ENCODE measurements at regions not wholly inside any gene's neighbourhood (a gene's known extent, or its start where the extent isn't known, plus 50 kb on each side); places are given as distances from the start of the nearest gene placed in this dataset.
"Not testable (repeated sequence)": the region's sequence is repeated elsewhere in the genome, so short reads cannot be mapped to it uniquely, and the experiment has no call there.

GRCh38 chr9:722388-722980, 119.0 kb upstream of the DMRT1 start (continued):
- TF ChIP-seq TAF7 (optimal IDR thresholded peaks at IDR 0.05; ENCODE audit: borderline replicate concordance, low read depth, low read length) (no peak), EZH2 (IDR thresholded peaks at IDR 0.05; ENCODE audit: low read depth, low read length, severe bottlenecking) (no peak)

GRCh38 chr9:724461-724860, 117.0 kb upstream of the DMRT1 start:
- H3K18ac ChIP-seq (ENCODE audit: extremely low read depth, low read length); H4K20me1 ChIP-seq (replicated peaks in 1 of 2; ENCODE audit: control insufficient read depth in 1 of 2, insufficient read depth in 2 of 2, low read length in 2 of 2); H3K14ac ChIP-seq (ENCODE audit: insufficient read length); H2BK120ac ChIP-seq (replicated peaks; ENCODE audit: low read depth, low read length); H3K23ac ChIP-seq (ENCODE audit: insufficient read length); H3K4me2 ChIP-seq (ENCODE audit: insufficient read depth in 1 of 2, low read depth in 2 of 2, low read length in 2 of 2); H3K56ac ChIP-seq (replicated peaks; ENCODE audit: insufficient read length, low read depth, low read length); H2BK12ac ChIP-seq (ENCODE audit: low read depth, low read length); H4K5ac ChIP-seq (ENCODE audit: insufficient read length, low read depth, low read length); H2BK5ac ChIP-seq (ENCODE audit: low read depth, low read length); H4K91ac ChIP-seq (replicated peaks; ENCODE audit: insufficient read length, low read length); H3K79me2 ChIP-seq (ENCODE audit: control insufficient read depth in 1 of 2, insufficient read depth in 2 of 2, low read length in 2 of 2); H3K4ac ChIP-seq (replicated peaks; ENCODE audit: insufficient read length, low read depth, low read length); H2BK20ac ChIP-seq (ENCODE audit: low read length); H2BK15ac ChIP-seq (ENCODE audit: low read length); H3K4me3 ChIP-seq (ENCODE audit: extremely low read depth in 1 of 4, insufficient read depth in 2 of 4, low read depth in 3 of 4, low read length in 4 of 4); POLR2A ChIA-PET (ENCODE audit: partially characterized antibody); H2AFZ ChIP-seq (ENCODE audit: low read length); H3K79me1 ChIP-seq (ENCODE audit: low read depth, low read length); H3K9ac ChIP-seq (replicated peaks in 1 of 4; ENCODE audit: extremely low read depth in 1 of 4, low read depth in 3 of 4, low read length in 3 of 4); H4K8ac ChIP-seq (ENCODE audit: extremely low read depth, insufficient read depth, low read length); H3K27me3 ChIP-seq (replicated peaks in 1 of 4; ENCODE audit: control insufficient read depth in 3 of 4, extremely low read depth in 1 of 4, insufficient read depth in 3 of 4, low read length in 3 of 4); H3K36me3 ChIP-seq (ENCODE audit: control insufficient read depth in 2 of 4, insufficient read depth in 4 of 4, low read length in 3 of 4); H3K23me2 ChIP-seq (ENCODE audit: low read depth, low read length); DNase-seq (ENCODE audit: low read depth in 1 of 2, low spot score in 2 of 2); FAIRE-seq; H3K9me3 ChIP-seq (ENCODE audit: insufficient read depth in 2 of 2, low read depth in 1 of 2, low read length in 1 of 2); H3K27ac ChIP-seq (ENCODE audit: low read depth, low read length); H2AK5ac ChIP-seq (ENCODE audit: low read depth, low read length): not testable (repeated sequence)
- CTCF ChIA-PET (ENCODE audit: partially characterized antibody) = interaction anchor here (1.4 kb wide), 1 partner anchor 31 kb away, joined by 4 read pairs; no protein-coding TSS in a partner anchor
- 94% methylated on average over 14 of the region's 14 CpGs; no CpG with 5 or more reads in 1 of the 2 experiments for WGBS, 2 experiments (ENCODE audit: extremely low coverage in 1 of 2, insufficient coverage in 1 of 2, insufficient read length in 1 of 2, insufficient replicate concordance in 2 of 2, low coverage in 1 of 2, low lambda C conversion rate in 2 of 2, missing lambda C conversion rate in 1 of 2)
- peaks cover 0 to 29% (median 26%) of the 10 kb centered on the region in 4 experiments for H3K4me1 ChIP-seq (replicated peaks in 1 of 4; ENCODE audit: control insufficient read depth in 3 of 4, insufficient read depth in 4 of 4, low read length in 3 of 4)

Data from H1 (cell line).